Gastroesophageal sphincter (tissue), 4 donors: ENCODE measurements at regions not wholly inside any gene's neighbourhood (a gene's known extent, or its start where the extent isn't known, plus 50 kb on each side); places are given as distances from the start of the nearest gene placed in this dataset.
A peak's percentile ranks its signal among the peaks of the same experiment; 100 is the strongest.

Experiments
- ATAC-seq: fragments of 150-250 bp; one replicate; pipeline ENCODE4 v1.9.1; 2016; ENCODE audit warnings: mild to moderate bottlenecking, moderate library complexity
- H3K27ac ChIP-seq, 4 donors: fragments of 200-600 bp; sonication (generic) in 3 of 4; 1 replicate in 3 of 4; 2 replicates in 1 of 4; pipeline ENCODE4 v1.5.1; 2016 to 2019
- H3K27me3 ChIP-seq: fragments of 200-600 bp; sonication (generic); one replicate; pipeline ENCODE4 v1.5.1; 2019
- H3K36me3 ChIP-seq, 2 donors: fragments of 200-600 bp; sonication (generic); one replicate each; pipeline ENCODE4 v1.5.1; 2019; ENCODE audit warnings: control low read depth in 1 of 2
- H3K4me1 ChIP-seq, 3 donors: fragments of 200-600 bp; sonication (generic); 1 replicate in 2 of 3; 2 replicates in 1 of 3; pipeline ENCODE4 v1.5.1; 2016 to 2019; ENCODE audit warnings: control low read depth in 2 of 3
- H3K4me3 ChIP-seq, 2 donors: fragments of 200-600 bp; sonication (generic); one replicate each; pipeline ENCODE4 v1.5.1; 2019; ENCODE audit warnings: mild to moderate bottlenecking in 1 of 2, moderate library complexity in 1 of 2
- H3K9me3 ChIP-seq, 3 donors: fragments of 200-600 bp; sonication (generic); one replicate each; pipeline ENCODE4 v1.5.1; 2017 to 2019; ENCODE audit warnings: control low read depth in 2 of 3
- CTCF ChIP-seq, 4 experiments: fragments of 200-600 bp in 2 of 4; fragments of 450-650 bp in 2 of 4; sonication (generic) in 1 of 4; IDR thresholded peaks; one replicate each; pipeline ENCODE4 v1.5.1; 2017 to 2019; ENCODE audit warnings: antibody characterized with exemption in 4 of 4, mild to moderate bottlenecking in 2 of 4, moderate library complexity in 2 of 4
- EP300 ChIP-seq: sonication (generic); formaldehyde crosslinking; IDR thresholded peaks from one replicate; pipeline ENCODE4 v1.6.1; 2017; ENCODE audit warnings: antibody characterized with exemption, mild to moderate bottlenecking
- POLR2A ChIP-seq, 2 donors: fragments of 450-650 bp; IDR thresholded peaks; one replicate each; pipeline ENCODE4 v1.6.1; 2017; ENCODE audit warnings: antibody characterized with exemption in 2 of 2, mild to moderate bottlenecking in 2 of 2, moderate library complexity in 1 of 2
- POLR2AphosphoS5 ChIP-seq: sonication (generic); formaldehyde crosslinking; IDR thresholded peaks from one replicate; pipeline ENCODE4 v1.6.1; 2017; ENCODE audit warnings: antibody characterized with exemption
- WGBS, 2 donors: methylation state at CpG; one replicate each; pipeline ENCODE4 v1.1.5; 2018; ENCODE audit warnings: low coverage in 1 of 2; 5-methylcytosine and 5-hydroxymethylcytosine counted together

DNA sequence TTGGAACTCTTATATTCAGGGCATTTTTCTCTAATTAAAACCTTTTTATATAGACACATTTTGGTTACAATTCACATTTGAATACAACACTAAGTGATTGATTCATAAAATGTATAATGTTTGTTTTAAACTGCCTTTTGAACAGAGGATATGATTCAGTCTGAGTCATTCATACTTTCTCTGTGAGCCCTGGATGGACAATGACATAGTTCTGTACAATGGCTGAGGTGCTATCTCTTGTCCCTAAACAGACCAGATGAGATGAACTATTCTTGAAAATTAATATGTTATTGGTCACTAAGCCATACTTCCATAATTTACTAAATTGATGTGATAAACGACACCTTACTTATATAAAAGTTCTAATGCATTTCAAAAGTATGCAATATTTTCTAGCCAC lies 199.7 kb upstream of the ATXN7L3B start:
- no peak overlapping the region for H3K27ac ChIP-seq
- TF ChIP-seq CTCF (IDR thresholded peaks at IDR 0.05), result no peak
- TF ChIP-seq EP300, result no peak
- TF ChIP-seq POLR2AphosphoS5, result no peak
- H3K9me3 ChIP-seq, result no peaks in the 10 kb centered on the region
- ATAC-seq, result no peak
- no peak overlapping the region for H3K4me3 ChIP-seq
- H3K36me3 ChIP-seq, result no peaks in the 10 kb centered on the region
- H3K27me3 ChIP-seq, result no peaks in the 10 kb centered on the region
- 22 to 50% methylated on average over 1 of the region's 1 CpG for WGBS, 2 donors
- H3K4me1 ChIP-seq, result no peaks in the 10 kb centered on the region

- Histone ChIP-seq H3K4me1 (no peaks in the 10 kb centered on the region), H3K36me3 (no peaks in the 10 kb centered on the region), H3K27me3 (no peaks in the 10 kb centered on the region), H3K4me3 (no peak overlapping the region), H3K9me3 (no peaks in the 10 kb centered on the region), H3K27ac (no peak overlapping the region)
- no peak for ATAC-seq
- WGBS, 2 donors, result 33 to 44% methylated on average over 2 of the region's 2 CpGs
- TF ChIP-seq EP300 (no peak), CTCF (IDR thresholded peaks at IDR 0.05) (no peak), POLR2A (IDR thresholded peaks at IDR 0.05) (no peak), POLR2AphosphoS5 (no peak)
Observed at GRCh38 chr12:74339211-74339610, 198.4 kb upstream of the ATXN7L3B start.

DNA sequence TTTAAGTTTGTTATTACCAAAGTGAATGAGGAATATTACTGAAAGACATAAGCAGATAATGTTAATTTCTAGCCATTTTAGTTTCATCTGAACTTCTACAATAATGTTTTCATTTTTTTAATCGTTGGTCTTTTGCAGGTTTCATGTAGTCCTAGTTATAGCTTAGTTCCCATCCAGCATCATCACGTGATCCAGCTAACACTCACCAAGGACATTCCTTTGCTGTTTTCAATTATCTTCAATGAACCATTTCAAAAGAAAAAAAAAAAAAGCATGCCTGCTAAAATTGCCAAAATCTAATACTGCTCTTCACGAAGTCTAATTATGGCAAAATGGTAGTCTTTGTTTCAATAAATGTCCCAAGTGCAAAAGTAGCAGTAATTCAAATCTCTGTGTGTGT lies 187.7 kb upstream of the ATXN7L3B start:
- ATAC-seq, result no peak
- Histone ChIP-seq H3K27me3 (no peaks in the 10 kb centered on the region), H3K36me3 (no peaks in the 10 kb centered on the region), H3K9me3 (no peaks in the 10 kb centered on the region), H3K4me3 (no peak overlapping the region), H3K4me1 (no peaks in the 10 kb centered on the region), H3K27ac (no peak overlapping the region)
- TF ChIP-seq EP300 (no peak), CTCF (IDR thresholded peaks at IDR 0.05) (no peak), POLR2AphosphoS5 (no peak), POLR2A (IDR thresholded peaks at IDR 0.05) (no peak)
- WGBS, 2 donors, result 53 to 62% methylated on average over 3 of the region's 3 CpGs

DNA sequence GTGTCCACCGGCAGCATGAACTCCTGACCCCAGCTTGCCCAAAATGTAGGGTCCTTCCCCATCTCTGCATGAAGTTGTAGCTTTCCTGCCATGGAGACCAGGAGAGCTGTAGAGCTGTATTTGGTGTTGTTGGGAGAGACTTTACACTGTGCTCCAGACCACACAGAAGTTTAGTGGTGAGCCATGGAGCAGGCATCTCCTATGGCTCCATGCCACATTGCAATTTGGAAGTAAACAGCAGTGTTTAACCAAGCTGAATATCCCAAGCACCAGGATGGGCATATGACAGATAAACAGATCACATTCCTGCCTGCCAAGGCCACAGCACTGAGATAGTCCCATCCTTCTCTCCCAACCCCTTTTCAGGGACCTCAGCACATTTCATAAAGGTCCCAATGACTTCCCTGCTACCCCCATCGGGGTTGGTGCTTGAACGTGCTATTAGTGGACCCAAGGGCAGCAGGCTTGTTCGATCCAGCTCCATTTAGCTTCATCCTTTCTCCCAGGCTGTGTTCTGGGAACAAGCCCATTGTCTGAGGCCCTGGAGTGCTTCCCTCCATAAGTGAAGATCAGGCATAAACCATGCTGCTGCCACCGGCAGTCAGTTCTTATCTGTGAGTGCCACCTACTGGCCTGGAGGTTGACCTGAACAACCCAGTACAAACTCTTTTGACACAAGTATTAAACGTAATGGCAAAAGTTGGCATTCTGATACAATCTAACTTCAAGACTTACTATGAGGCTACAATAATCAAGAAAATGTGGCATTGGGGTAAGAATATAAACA lies 172.3 kb upstream of the ATXN7L3B start:
- Histone ChIP-seq H3K4me1 (no peaks in the 10 kb centered on the region), H3K36me3 (no peaks in the 10 kb centered on the region), H3K9me3 (no peaks in the 10 kb centered on the region), H3K27ac (no peak overlapping the region), H3K27me3 (no peaks in the 10 kb centered on the region), H3K4me3 (no peak overlapping the region)
- TF ChIP-seq EP300 (no peak), POLR2AphosphoS5 (no peak), POLR2A (IDR thresholded peaks at IDR 0.05) (no peak), CTCF (IDR thresholded peaks at IDR 0.05) (no peak)
- peak; percentile 19 for ATAC-seq
- 52 to 78% methylated on average over 2 to 4 of the region's 6 CpGs for WGBS, 2 donors

- TF ChIP-seq EP300 (no peak), POLR2AphosphoS5 (no peak), POLR2A (IDR thresholded peaks at IDR 0.05) (no peak), CTCF (IDR thresholded peaks at IDR 0.05) (no peak)
- 34 to 74% methylated on average over 2 of the region's 2 CpGs for WGBS, 2 donors
- Histone ChIP-seq H3K27ac (no peak overlapping the region), H3K9me3 (no peaks in the 10 kb centered on the region), H3K36me3 (no peaks in the 10 kb centered on the region), H3K27me3 (no peaks in the 10 kb centered on the region), H3K4me3 (no peak overlapping the region), H3K4me1 (no peaks in the 10 kb centered on the region)
- no peak for ATAC-seq
Observed at GRCh38 chr12:74370608-74371216, 166.9 kb upstream of the ATXN7L3B start.
